Femur (tissue), 1 donor: ENCODE measurements at regions not wholly inside any gene's neighbourhood (a gene's known extent, or its start where the extent isn't known, plus 50 kb on each side); places are given as distances from the start of the nearest gene placed in this dataset.

Experiments
- DNase-seq: peaks from one replicate; pipeline ENCODE4 v3.0.0-alpha.2; 2017

GRCh38 chr14:89660166-89660565 lies 243.1 kb upstream of the FOXN3 start:
- DNase-seq, result peak; percentile 52

DNA sequence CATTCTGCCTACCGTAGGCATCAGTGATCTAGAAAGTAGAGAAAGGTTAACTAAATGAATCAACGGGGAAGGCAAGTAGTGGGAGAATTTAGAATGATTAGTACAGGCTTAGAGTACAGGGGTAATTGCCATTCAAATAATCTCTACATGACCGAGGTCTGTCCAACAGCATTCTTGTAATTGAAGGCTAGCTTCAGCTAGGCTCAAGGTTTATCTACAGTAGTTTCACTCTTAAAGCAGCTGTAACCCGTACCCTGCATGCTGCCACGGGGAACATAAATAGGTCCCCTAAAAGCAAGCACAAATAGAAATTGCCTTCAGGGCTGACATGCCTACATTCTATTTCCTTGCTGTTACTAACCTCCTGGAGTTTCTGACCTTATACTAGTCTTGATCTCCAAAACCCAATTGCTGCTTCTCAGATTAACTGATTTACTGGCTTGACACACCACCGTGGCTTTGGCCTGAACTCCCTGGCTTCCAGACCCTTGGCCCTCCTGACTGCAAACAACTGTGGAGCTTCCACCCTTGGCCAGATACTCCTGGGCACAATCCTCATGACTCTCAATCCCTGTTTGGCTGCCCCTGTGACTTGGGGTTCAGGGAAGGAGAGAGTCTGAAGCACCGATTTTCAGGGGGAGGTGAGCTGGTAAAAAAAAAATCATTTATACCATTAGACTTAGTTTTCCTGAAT lies 242.1 kb upstream of the FOXN3 start:
- peak; percentile 37 for DNase-seq

- no peak for DNase-seq
Measured at GRCh38 chr14:89657014-89657413, 240.0 kb upstream of the FOXN3 start.

- no peak for DNase-seq
Measured at GRCh38 chr14:89654998-89655397, 238.0 kb upstream of the FOXN3 start.

DNA sequence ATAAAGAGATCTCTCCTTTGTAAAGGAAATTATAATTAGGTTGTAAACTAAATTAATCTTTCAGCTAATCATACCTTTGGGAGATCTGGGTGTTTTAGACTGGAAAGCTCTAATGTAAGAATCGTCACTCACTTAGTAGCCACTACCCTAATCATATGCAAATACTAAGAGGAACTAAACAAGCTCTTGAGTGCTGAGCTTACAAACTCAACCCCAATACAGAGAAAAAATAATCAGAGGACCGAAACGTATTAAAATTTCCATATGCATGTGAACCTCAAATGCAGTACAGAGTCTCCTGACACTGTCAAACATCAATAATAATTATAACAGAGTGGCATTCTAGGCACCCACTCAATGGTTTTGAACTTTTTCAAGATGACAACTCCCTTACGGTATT lies 235.3 kb upstream of the FOXN3 start:
- no peak for DNase-seq

GRCh38 chr14:89651805-89652204 lies 234.8 kb upstream of the FOXN3 start:
- no peak for DNase-seq

- DNase-seq, result no peak
Measured at GRCh38 chr14:89650077-89650978, 233.3 kb upstream of the FOXN3 start.

GRCh38 chr14:89649451-89650075 lies 232.5 kb upstream of the FOXN3 start:
- no peak for DNase-seq

GRCh38 chr14:89648924-89649323 lies 231.9 kb upstream of the FOXN3 start:
- DNase-seq, result no peak

- no peak for DNase-seq
Measured at GRCh38 chr14:89648510-89648909, 231.5 kb upstream of the FOXN3 start.

DNA sequence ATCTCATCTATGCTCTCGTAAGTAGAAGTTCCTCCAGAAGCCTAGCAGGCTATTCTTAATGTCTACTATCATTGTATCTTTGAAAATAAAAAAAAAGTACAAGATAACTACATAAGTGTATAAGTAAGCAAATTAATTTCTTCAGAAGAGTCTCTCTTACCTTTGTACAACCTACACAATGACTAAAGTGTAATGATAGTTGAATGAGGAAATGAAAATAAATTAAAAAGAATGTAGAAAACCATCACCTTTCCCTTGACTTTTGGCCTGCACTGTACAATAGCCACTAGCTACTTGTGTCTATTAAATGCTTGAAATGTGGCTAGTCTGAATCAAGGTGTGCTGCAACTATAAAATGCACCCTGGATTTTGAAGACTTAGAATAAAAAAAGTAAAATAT lies 229.9 kb upstream of the FOXN3 start:
- no peak for DNase-seq

DNA sequence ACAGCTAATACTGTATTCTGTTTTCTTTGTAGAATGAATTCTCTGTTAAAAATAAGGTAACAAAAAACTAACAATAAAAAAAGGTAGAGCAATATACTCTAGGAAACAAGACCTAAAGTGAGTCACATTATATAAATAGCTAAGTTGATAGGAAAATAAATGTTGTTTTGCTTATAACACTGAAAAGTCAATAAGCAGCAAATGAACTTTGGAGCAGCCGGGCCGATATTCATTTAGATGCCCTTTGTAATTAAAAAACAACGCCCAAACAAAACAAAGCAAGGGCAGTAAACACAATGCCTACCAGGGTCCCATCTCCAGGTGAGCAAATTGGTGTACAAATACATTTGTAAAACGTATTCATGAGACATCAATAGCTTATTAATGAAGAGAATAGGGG lies 227.6 kb upstream of the FOXN3 start:
- DNase-seq, result no peak

GRCh38 chr14:89641495-89642175 lies 224.6 kb upstream of the FOXN3 start:
- DNase-seq, result no peak

DNA sequence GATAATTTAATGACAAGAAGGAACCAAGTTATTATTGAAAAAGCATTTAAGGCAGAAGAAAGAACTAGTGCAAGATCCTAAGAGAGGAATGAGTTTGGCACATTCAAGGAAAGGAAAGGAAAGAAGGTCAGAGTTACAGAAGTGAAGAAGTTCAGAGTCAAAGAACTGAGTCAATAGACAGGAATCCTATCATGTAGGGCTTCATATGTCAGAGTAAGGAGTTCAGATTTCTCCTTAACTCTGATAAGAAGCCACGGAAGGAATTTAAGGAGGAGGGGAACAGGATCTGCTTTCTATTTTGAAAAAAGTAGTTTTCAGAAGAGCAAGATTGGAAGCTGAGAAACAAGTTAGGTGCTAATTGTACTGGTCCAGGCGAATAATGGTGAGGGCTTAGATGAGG lies 223.1 kb upstream of the FOXN3 start:
- no peak for DNase-seq

GRCh38 chr14:89639687-89640086 lies 222.7 kb upstream of the FOXN3 start:
- DNase-seq, result no peak

DNA sequence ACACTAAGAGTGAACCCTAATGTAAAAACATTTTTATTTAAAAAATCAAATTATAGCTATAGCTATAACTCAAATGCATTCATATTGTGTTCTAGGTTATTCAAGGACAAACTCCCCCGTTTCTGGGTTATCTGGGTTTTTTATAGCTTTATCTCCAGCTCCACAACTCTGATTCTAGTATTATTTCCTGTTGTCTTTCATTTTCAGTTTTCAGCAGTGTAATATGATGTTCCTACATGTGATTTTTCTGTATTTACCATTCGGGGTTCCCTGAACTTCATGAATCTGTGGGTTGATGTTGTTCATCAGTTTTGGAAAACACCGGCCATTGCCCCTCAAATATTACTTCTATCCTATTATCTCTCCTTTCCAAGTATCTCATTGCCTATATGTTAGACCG lies 221.9 kb upstream of the FOXN3 start:
- DNase-seq, result no peak

DNA sequence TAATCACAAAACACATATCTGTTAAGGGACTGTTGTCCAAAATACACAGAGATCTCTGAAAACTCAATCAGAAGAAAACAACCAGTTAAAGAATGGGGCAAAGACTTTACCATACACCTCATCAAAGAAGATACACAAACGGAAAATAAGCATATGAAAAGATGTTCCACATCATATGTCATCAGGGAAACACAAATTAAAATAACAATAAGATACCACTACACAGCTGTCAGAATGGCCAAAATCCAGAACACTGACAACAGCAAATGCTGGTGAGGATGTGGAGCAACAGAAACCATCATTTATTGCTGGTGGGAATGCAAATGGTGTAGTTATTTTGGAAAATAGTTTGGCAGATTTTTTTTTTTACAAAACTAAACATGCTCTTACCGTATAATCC lies 220.5 kb upstream of the FOXN3 start:
- DNase-seq, result no peak

- DNase-seq, result no peak
Measured at GRCh38 chr14:89635615-89636014, 218.6 kb upstream of the FOXN3 start.

GRCh38 chr14:89634037-89634436 lies 217.0 kb upstream of the FOXN3 start:
- DNase-seq, result no peak

DNA sequence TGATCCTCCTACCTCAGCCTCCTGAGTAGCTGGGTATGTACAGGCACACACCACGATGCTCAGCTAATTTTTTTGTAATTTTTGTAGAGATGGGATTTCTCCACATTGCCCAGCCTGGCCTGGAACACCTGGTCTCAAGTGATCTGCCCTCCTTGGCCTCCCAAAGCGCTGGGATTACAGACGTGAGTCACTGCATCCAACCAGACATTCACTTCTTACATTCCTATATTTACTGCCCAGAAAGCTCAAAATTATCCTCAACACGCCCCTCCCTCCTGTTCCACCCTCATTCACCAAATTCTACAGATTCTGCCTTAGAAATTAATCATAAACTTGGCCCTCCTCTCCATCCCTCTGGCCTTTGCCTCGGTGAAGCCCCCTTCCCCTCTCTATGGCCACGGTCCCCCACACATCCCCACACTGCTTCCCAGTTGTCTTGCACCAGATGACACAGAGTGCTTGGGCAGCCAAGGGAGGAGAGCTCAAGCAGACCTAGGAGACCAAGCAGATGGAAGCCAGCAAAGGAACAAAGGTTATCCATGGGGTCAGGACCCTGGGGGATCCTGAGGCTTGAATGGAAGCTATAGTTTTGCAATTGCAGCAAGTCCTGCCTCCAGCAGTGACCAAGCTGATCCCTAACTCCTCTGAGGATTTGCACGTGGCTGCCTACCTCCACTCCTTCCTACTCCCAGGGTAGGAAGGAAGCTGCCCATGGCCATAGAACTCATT lies 213.2 kb upstream of the FOXN3 start:
- no peak for DNase-seq

DNA sequence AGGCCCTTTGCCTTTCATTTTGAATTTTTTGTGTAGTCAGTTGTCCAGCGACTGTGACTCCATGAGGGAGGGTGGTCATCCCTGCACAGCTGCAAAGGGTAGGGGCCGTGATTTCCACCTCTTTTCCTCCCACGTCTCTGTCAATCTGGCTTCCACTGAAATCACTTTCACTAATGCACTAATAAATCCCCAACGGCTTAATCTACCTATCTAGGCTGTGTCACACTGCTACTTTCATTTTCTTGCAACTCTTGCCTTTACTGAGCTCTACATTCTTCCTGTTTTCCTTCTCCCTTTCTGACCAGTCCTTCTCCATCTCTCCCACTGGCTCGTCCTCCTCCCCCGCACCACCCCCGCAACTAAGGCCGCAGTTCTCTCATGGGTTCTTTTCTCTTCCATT lies 212.3 kb upstream of the FOXN3 start:
- DNase-seq, result no peak

- DNase-seq, result no peak
Measured at GRCh38 chr14:89628521-89628920, 211.5 kb upstream of the FOXN3 start.
